Central memory CD8-positive, alpha-beta T cell (primary cell): ENCODE measurements at regions not wholly inside any gene's neighbourhood (a gene's known extent, or its start where the extent isn't known, plus 50 kb on each side); places are given as distances from the start of the nearest gene placed in this dataset.
"Not testable (repeated sequence)": the region's sequence is repeated elsewhere in the genome, so short reads cannot be mapped to it uniquely, and the experiment has no call there.

Experiments used
- ATAC-seq: fragments of 150-1000 bp; cut with Tn5 transposase; replicated peaks from 2 replicates; pipeline ENCODE4 v1.10.0; 2022; ENCODE audit warnings: mild to moderate bottlenecking, moderate FRiP score, moderate number of reproducible peaks; ENCODE audit not compliant: poor library complexity, severe bottlenecking; ENCODE audit errors: extremely low read depth
- DNase-seq, 2 donors: peaks; one replicate each; pipeline ENCODE4 v3.0.0; 2021; ENCODE audit warnings: low spot score in 2 of 2
- H3K27ac Mint-ChIP-seq: one replicate; pipeline ENCODE4 v1.8.0; 2022; ENCODE audit warnings: low read depth, mild to moderate bottlenecking, moderate library complexity, mixed read lengths
- H3K27me3 Mint-ChIP-seq: one replicate; pipeline ENCODE4 v1.8.0; 2022; ENCODE audit warnings: mixed read lengths
- H3K36me3 Mint-ChIP-seq: one replicate; pipeline ENCODE4 v1.8.0; 2022; ENCODE audit warnings: mild to moderate bottlenecking, moderate library complexity, mixed read lengths; ENCODE audit not compliant: insufficient read depth
- H3K4me1 Mint-ChIP-seq: one replicate; pipeline ENCODE4 v1.8.0; 2022; ENCODE audit warnings: mixed read lengths
- H3K4me3 Mint-ChIP-seq: one replicate; pipeline ENCODE4 v1.8.0; 2022; ENCODE audit warnings: mild to moderate bottlenecking, moderate library complexity, mixed read lengths
- H3K9me3 Mint-ChIP-seq: one replicate; pipeline ENCODE4 v1.8.0; 2022; ENCODE audit warnings: mixed read lengths

DNA sequence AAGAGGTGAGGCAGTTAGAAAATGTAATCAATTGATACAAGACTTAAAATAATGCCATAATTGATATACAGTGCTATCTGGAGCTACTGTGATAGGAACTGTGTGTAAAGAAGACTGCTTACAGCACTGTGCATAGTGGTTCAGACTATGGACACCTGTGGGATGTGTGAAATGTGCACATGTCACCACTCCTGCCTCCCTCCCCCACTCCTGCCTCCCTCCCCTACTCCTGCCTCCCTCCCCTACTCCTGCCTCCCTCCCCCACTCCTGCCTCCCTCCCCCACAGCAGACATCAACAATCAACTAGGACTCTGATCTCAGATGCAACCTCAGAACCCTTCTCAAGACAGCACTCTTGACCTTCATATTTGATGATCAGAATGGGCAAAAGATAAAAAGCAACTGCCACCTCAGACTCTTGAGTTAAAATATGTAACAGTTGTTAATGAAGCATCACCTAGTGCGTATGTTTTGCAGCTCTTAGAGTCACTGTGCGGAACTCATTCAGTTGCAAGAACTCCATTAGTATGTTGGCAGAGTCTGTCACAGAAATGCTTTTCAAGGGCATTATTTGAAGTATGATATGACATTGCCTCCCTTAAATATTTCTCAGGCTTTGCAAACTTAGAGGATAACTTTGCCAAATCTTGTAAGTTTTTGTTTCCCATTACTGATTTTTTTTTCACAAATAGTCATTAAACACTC lies 255.2 kb upstream of the DDHD1 start:
- no peak overlapping the region for H3K4me3 Mint-ChIP-seq
- H3K4me1 Mint-ChIP-seq = no peaks in the 10 kb centered on the region
- no peak overlapping the region for H3K27ac Mint-ChIP-seq
- no peaks in the 10 kb centered on the region for H3K9me3 Mint-ChIP-seq
- DNase-seq (no peak), ATAC-seq (no peak)
- no peaks in the 10 kb centered on the region for H3K36me3 Mint-ChIP-seq
- H3K27me3 Mint-ChIP-seq = no peaks in the 10 kb centered on the region

DNA sequence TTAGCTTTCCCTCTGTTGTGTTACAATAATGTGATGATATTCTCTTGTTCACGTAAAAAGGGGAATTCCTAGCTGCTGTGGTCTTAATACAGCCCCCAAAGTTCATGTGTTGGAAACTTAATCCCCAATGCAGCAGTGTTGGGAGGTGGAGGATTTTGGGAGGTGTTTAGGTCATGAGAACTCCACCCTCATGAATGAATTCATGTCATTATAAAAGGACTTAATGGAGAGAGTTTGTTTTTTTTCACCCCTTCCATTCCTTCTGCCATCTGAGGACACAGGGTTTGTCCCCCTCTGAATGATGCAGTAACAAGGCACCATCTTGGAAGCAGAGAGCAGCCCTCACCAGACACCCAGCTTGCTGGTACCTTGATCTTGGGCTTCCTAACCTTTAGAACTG lies 253.4 kb upstream of the DDHD1 start:
- Mint-ChIP-seq H3K27me3 (no peaks in the 10 kb centered on the region), H3K27ac (no peak overlapping the region), H3K4me3 (no peak overlapping the region), H3K4me1 (no peaks in the 10 kb centered on the region), H3K36me3 (no peaks in the 10 kb centered on the region), H3K9me3 (no peaks in the 10 kb centered on the region)
- DNase-seq (no peak), ATAC-seq (no peak)

DNA sequence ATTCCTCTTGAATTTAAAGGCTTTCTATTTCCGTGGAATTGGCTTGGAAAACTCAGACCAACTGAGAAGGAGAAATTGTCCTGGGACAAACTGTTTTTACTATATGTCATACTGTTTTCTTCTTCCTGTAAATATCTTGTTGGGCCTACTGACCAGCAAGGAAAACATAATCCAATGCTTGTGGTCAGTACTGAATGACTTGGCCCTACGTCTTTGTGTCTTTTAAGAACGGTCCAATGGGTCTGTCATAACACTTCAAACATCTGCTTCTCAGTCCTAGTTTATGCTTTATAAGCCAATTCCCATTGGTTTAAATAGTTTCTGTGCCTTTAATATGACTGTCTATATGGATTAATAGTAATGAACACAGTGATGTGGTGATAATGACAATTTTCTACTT lies 248.5 kb upstream of the DDHD1 start:
- Mint-ChIP-seq H3K4me3 (no peak overlapping the region), H3K4me1 (no peaks in the 10 kb centered on the region), H3K27ac (no peak overlapping the region), H3K36me3 (no peaks in the 10 kb centered on the region), H3K9me3 (peaks cover under 1% of the 10 kb centered on the region), H3K27me3 (no peaks in the 10 kb centered on the region)
- DNase-seq (no peak), ATAC-seq (no peak)

DNA sequence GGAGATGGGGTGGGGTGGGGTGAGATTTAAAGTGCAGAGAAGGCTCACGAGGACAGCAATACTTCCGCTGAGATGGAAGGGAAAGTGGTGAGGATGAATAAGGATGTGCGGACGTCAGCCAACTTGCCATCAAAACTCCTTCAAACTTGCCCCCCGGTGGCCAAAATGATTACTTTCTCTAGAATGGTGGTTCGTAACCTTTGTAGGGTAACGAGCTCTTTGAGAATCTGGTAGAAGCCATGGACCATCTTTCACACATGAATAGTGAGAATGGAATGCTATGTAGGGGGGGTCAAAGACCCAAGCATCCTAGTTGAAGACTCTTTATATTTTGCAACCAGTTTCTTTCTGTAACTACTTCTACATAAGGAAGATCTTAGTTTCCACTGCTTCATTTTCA lies 245.9 kb upstream of the DDHD1 start:
- Mint-ChIP-seq H3K27ac (no peak overlapping the region), H3K4me1 (no peaks in the 10 kb centered on the region), H3K36me3 (no peaks in the 10 kb centered on the region), H3K27me3 (no peaks in the 10 kb centered on the region), H3K9me3 (peaks cover 17% of the 10 kb centered on the region), H3K4me3 (no peak overlapping the region)
- ATAC-seq = no peak
- DNase-seq = no peak

DNA sequence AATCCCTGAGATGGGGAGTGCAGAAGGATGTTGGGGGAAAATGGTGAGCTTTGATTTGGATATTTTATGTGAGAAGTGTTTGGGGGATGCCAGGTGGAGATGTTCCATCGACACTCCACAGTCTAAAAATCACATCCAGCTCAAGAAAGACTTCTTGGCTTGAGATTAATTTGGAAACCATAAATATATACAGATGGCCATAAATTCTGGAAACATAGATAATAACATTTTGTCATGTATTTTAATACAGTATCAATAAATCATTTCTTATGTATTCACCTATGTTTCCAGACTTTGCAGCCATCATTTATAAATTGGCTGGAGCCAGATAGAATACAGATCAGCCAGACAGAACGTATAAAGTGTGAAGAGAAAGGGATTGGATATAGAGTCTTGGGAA lies 245.5 kb upstream of the DDHD1 start:
- Mint-ChIP-seq H3K4me3 (no peak overlapping the region), H3K36me3 (no peaks in the 10 kb centered on the region), H3K9me3 (peaks cover 18% of the 10 kb centered on the region), H3K27ac (no peak overlapping the region), H3K27me3 (no peaks in the 10 kb centered on the region), H3K4me1 (no peaks in the 10 kb centered on the region)
- DNase-seq (no peak), ATAC-seq (no peak)

DNA sequence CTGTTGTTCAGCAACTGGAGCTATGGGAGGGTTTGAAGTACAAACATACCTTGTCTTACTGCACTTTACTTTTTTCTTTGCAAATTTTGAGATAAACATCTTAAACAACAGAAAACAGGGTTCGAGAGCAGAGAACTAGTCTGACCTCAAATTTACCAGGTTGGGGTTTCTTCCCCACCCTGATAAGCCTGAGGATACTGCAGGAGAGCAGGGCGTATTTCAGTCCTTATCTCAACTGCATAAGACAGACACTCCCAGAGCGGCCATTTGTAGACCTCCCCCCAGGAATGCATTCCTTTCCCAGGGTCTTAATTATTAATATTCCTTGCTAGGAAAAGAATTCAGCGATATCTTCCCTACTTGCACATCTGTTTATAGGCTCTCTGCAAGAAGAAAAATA lies 242.1 kb upstream of the DDHD1 start:
- not testable (repeated sequence) for H3K4me3 Mint-ChIP-seq, H3K4me1 Mint-ChIP-seq, H3K27me3 Mint-ChIP-seq, ATAC-seq, DNase-seq, H3K36me3 Mint-ChIP-seq, H3K27ac Mint-ChIP-seq
- peaks cover 18% of the 10 kb centered on the region for H3K9me3 Mint-ChIP-seq

DNA sequence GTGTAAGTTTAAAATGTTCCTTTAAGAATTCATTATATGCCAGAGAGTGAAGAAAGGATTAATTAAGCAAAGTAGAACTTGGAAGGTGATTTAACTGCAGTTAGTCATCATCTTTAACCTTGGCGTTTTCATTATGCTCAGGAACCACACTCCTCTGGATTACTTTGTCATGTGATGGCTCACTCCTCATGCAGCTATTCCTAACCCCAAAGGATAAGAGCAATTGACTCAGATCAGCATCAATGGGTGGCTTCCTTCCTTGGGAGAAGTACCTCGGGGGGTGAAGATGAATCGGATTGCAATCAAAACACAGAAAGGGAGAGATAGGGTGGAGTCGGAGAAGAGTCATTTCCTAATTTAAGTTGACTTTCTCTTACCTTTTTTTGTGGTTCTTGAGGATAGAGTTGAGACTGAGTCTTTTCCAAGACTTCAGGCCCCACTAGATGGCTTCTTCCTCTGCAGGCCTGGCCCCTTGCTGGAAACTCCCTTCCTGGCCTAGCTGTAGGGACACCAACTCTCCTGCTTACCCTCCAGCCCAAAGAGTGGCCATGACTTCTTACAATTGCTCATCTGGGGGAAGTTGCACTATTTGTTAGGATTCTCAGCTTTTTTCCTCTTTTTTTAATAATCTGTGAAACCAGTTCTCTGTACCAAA lies 238.6 kb upstream of the DDHD1 start:
- no peaks in the 10 kb centered on the region for H3K36me3 Mint-ChIP-seq
- H3K4me1 Mint-ChIP-seq = no peaks in the 10 kb centered on the region
- peaks cover 23% of the 10 kb centered on the region for H3K27me3 Mint-ChIP-seq
- no peak for ATAC-seq
- H3K4me3 Mint-ChIP-seq = no peak overlapping the region
- H3K9me3 Mint-ChIP-seq = peaks cover 18% of the 10 kb centered on the region
- no peak overlapping the region for H3K27ac Mint-ChIP-seq
- no peak for DNase-seq

DNA sequence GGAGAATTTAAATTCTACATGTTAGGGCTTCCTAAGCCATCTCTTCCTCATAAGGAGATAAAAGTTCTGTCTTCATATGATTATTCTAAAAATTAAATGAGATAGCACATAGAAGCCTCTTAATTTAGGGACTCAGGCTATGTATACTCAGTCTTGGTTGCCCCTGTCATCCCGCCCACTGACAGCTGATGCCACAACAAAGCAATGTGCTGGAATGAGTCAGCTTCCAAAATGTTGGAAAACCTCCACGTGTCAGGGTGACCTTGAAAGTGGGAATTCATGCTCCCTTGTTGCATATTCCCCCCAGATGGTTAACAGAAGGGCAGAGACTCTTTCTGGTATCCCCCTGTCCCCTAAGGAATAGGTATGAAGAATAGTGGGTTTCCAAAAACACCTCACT lies 238.0 kb upstream of the DDHD1 start:
- DNase-seq (no peak), ATAC-seq (no peak)
- no peak overlapping the region for H3K27ac Mint-ChIP-seq

DNA sequence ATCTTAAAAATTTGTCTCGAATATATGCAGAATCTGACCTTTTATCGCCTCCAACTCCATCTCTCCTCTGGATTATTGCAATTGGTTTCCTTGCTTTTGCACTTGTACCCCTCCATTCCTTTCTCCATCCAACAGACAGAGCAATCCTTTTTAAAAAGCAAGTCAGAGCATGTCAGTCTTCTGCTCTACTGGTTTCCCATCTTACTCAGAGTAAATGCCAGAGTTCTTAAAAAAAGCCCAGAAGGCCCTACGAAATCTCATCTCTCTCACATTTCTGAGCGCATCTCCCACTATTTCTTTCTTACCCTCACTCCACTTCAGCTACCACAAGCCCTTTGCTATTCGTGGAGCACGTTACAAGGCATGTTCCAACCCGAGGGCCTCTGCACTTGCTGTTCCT lies 236.9 kb upstream of the DDHD1 start:
- peaks cover 10% of the 10 kb centered on the region for H3K9me3 Mint-ChIP-seq
- H3K4me3 Mint-ChIP-seq = no peak overlapping the region
- ATAC-seq = no peak
- H3K4me1 Mint-ChIP-seq = no peaks in the 10 kb centered on the region
- H3K27me3 Mint-ChIP-seq = peaks cover 23% of the 10 kb centered on the region
- DNase-seq = no peak
- no peak overlapping the region for H3K27ac Mint-ChIP-seq
- H3K36me3 Mint-ChIP-seq = no peaks in the 10 kb centered on the region

More for the DNA sequence above, 238.0 kb upstream of the DDHD1 start:
- Mint-ChIP-seq H3K4me1 (no peaks in the 10 kb centered on the region), H3K27me3 (peaks cover 23% of the 10 kb centered on the region), H3K36me3 (no peaks in the 10 kb centered on the region), H3K4me3 (no peak overlapping the region), H3K9me3 (peaks cover 12% of the 10 kb centered on the region)

DNA sequence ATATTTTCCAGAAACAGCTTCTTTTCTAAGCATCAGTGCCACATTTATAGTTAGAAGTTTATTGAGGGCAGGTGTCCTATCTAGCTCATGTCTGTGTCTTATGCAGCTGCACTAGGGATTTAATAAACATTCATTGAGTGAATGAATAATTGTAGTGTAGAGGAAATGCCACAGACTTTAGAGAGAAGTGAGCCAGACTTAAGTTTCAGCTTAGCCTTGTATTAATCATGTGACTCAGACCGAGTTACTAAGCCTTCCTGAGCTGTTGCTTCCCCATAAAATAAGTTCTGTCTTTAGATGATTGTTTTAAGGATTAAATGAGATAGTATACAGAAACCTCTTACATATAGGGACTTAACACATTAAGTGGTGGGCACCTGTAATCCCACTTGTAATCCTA lies 236.1 kb upstream of the DDHD1 start:
- Mint-ChIP-seq H3K9me3 (peaks cover 3% of the 10 kb centered on the region), H3K27me3 (peaks cover 23% of the 10 kb centered on the region), H3K4me1 (no peaks in the 10 kb centered on the region), H3K4me3 (no peak overlapping the region), H3K27ac (no peak overlapping the region), H3K36me3 (no peaks in the 10 kb centered on the region)
- ATAC-seq = no peak
- no peak for DNase-seq

DNA sequence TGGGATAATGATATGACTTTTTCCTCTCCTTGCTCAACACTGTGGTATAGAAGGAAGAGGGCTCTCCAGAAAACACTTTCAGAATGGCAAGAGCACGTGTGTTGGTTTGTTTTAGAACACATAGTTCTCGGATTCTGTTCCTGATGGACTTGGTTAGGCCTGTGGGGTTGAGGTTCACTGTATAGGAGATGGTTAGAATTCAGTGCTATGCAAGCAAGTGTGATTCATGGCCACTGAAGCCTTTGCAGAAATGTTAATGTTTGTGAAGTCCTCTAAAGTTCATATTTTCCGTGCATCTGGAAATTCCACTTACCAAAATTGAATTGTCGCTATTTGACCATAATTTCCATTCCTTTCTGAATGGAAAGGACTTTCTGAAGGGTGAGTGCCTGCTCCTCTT lies 233.2 kb upstream of the DDHD1 start:
- Mint-ChIP-seq H3K4me3 (no peak overlapping the region), H3K27me3 (peaks cover 23% of the 10 kb centered on the region), H3K4me1 (no peaks in the 10 kb centered on the region), H3K9me3 (no peaks in the 10 kb centered on the region), H3K27ac (no peak overlapping the region), H3K36me3 (no peaks in the 10 kb centered on the region)
- no peak for ATAC-seq
- DNase-seq = no peak

DNA sequence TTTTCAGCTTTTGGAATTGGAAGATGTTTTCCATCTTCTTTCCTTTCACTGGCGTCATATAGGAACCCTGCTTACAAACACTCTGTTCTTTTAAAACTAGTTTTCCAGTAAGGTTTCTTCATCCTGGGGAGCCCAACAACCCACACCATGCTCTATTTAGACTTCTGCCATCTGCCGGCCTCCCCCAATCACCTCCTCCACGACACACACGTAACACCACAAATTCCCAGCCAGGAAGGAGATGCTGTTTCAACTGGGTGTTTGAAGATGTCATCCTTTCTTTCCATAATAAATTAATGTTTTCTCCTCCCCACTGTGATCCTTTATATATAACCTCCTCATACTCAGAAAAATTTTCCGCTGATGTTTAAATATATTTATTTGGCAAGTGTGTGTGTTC lies 231.4 kb upstream of the DDHD1 start:
- no peak overlapping the region for H3K4me3 Mint-ChIP-seq
- no peaks in the 10 kb centered on the region for H3K36me3 Mint-ChIP-seq
- peaks cover 23% of the 10 kb centered on the region for H3K27me3 Mint-ChIP-seq
- H3K4me1 Mint-ChIP-seq = no peaks in the 10 kb centered on the region
- DNase-seq (no peak), ATAC-seq (no peak)
- H3K9me3 Mint-ChIP-seq = no peaks in the 10 kb centered on the region
- no peak overlapping the region for H3K27ac Mint-ChIP-seq

DNA sequence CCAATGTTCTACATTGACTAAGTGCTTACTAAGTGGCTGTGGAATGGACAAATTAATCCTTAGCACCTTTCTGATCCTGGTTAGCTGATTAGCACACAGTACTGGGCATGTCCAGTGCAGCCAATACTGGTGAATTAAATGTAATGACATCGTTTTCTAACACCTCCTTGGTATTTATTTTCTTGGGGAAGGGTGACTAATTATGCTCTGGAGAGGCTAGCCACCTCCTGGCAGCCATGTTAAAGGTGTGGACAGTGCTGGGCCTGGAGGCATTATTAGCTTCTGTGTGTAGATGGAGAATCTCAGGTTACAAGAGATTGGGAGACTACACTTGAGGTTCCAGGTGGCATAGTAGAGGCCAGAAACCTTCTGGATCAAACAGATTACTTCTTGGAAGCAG lies 230.9 kb upstream of the DDHD1 start:
- Mint-ChIP-seq H3K4me1 (no peaks in the 10 kb centered on the region), H3K9me3 (no peaks in the 10 kb centered on the region), H3K36me3 (no peaks in the 10 kb centered on the region), H3K27ac (no peak overlapping the region), H3K27me3 (peaks cover 22% of the 10 kb centered on the region), H3K4me3 (no peak overlapping the region)
- DNase-seq (no peak), ATAC-seq (no peak)
